ENCODE measurements at regions not wholly inside any gene's neighbourhood (a gene's known extent, or its start where the extent isn't known, plus 50 kb on each side); places are given as distances from the start of the nearest gene placed in this dataset.

GRCh38 chr12:30391766-30392366, 303.8 kb downstream of the IPO8 start:
- Mint-ChIP-seq H3K4me1 (no peaks in the 10 kb centered on the region), H3K9me3 (peaks cover 5% of the 10 kb centered on the region), H3K4me3 (no peak overlapping the region), H3K27me3 (no peaks in the 10 kb centered on the region), H3K36me3 (no peaks in the 10 kb centered on the region), H3K27ac (no peak overlapping the region)
- CTCF ChIA-PET: no interaction called here
- no peak for DNase-seq

GRCh38 chr12:30385706-30386105, 310.0 kb downstream of the IPO8 start:
- Mint-ChIP-seq H3K27ac (no peak overlapping the region), H3K9me3 (peaks cover 5% of the 10 kb centered on the region), H3K36me3 (no peaks in the 10 kb centered on the region), H3K4me3 (no peak overlapping the region), H3K4me1 (no peaks in the 10 kb centered on the region), H3K27me3 (no peaks in the 10 kb centered on the region)
- CTCF ChIA-PET: no interaction called here
- no peak for DNase-seq

GRCh38 chr12:30384976-30385375, 310.7 kb downstream of the IPO8 start:
- Mint-ChIP-seq H3K27ac (no peak overlapping the region), H3K4me3 (no peak overlapping the region), H3K9me3 (peaks cover 6% of the 10 kb centered on the region), H3K36me3 (no peaks in the 10 kb centered on the region), H3K27me3 (no peaks in the 10 kb centered on the region), H3K4me1 (no peaks in the 10 kb centered on the region)
- no peak for DNase-seq
- CTCF ChIA-PET: no interaction called here

- H3K4me1 Mint-ChIP-seq: no peaks in the 10 kb centered on the region
- peaks cover 10% of the 10 kb centered on the region for H3K9me3 Mint-ChIP-seq
- H3K27ac Mint-ChIP-seq: no peak overlapping the region
- CTCF ChIA-PET: no interaction called here
- H3K4me3 Mint-ChIP-seq: no peak overlapping the region
- no peak for DNase-seq
- no peaks in the 10 kb centered on the region for H3K36me3 Mint-ChIP-seq
- H3K27me3 Mint-ChIP-seq: no peaks in the 10 kb centered on the region
Measured at GRCh38 chr12:30378307-30378706, 317.4 kb downstream of the IPO8 start.

DNA sequence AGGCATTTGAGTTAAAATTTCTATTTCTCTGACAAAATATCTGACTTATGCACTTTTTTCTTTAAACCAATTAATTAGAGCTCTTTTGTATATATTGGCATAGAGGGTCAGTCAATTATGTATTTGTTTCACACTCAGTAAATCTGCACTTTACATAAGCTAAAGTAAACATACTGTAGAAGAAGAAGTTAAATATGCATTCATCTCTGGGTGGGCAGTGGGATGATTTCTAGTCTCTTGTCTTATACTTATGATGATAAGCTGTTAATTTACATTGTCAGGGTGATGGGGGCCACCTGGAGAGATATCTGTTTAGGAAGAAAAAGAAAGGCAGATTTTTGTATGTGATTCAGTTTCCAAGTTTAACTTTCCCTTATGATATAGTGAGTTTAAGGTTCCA, 330.8 kb downstream of the IPO8 start:
- Mint-ChIP-seq H3K4me3 (no peak overlapping the region), H3K4me1 (no peaks in the 10 kb centered on the region), H3K9me3 (peaks cover 11% of the 10 kb centered on the region), H3K36me3 (no peaks in the 10 kb centered on the region), H3K27ac (no peak overlapping the region), H3K27me3 (no peaks in the 10 kb centered on the region)
- CTCF ChIA-PET: no interaction called here
- no peak for DNase-seq

DNA sequence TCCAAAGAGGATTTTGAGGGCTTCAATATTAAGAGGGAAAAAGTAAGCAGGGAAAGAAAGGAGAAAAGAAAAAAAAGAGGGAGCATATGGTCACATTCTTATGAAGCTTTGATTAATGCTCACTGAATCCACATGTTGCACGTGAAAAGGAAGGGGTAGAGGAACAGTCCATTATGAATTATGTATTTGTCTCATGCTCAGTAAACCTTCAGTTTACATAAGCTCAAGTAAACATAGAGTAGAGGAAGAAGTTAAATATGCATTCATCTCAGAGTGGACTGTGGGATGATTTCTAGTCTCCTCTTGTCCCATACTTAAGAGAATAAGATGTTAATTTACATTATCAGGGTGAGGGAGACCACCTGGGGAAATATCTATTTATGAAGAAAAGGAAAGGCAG, 334.5 kb downstream of the IPO8 start:
- CTCF ChIA-PET: no interaction called here
- H3K9me3 Mint-ChIP-seq: no peaks in the 10 kb centered on the region
- H3K4me1 Mint-ChIP-seq: no peaks in the 10 kb centered on the region
- DNase-seq: no peak
- H3K27me3 Mint-ChIP-seq: no peaks in the 10 kb centered on the region
- H3K36me3 Mint-ChIP-seq: no peaks in the 10 kb centered on the region
- no peak overlapping the region for H3K27ac Mint-ChIP-seq
- no peak overlapping the region for H3K4me3 Mint-ChIP-seq

GRCh38 chr12:30358671-30359070, 337.0 kb downstream of the IPO8 start:
- DNase-seq: no peak
- Mint-ChIP-seq H3K9me3 (no peaks in the 10 kb centered on the region), H3K27me3 (no peaks in the 10 kb centered on the region), H3K4me1 (no peaks in the 10 kb centered on the region), H3K4me3 (no peak overlapping the region), H3K36me3 (no peaks in the 10 kb centered on the region), H3K27ac (no peak overlapping the region)
- CTCF ChIA-PET: no interaction called here

- Mint-ChIP-seq H3K27ac (no peak overlapping the region), H3K36me3 (no peaks in the 10 kb centered on the region), H3K4me3 (no peak overlapping the region), H3K9me3 (peaks cover 1% of the 10 kb centered on the region), H3K27me3 (no peaks in the 10 kb centered on the region), H3K4me1 (no peaks in the 10 kb centered on the region)
- CTCF ChIA-PET: no interaction called here
- DNase-seq: no peak
Measured at GRCh38 chr12:30357766-30358490, 337.7 kb downstream of the IPO8 start.

GRCh38 chr12:30345744-30346471, 349.8 kb downstream of the IPO8 start:
- DNase-seq: no peak
- H3K4me1 Mint-ChIP-seq: no peaks in the 10 kb centered on the region
- H3K9me3 Mint-ChIP-seq: peaks cover 15% of the 10 kb centered on the region
- no peak overlapping the region for H3K4me3 Mint-ChIP-seq
- no peaks in the 10 kb centered on the region for H3K36me3 Mint-ChIP-seq
- CTCF ChIA-PET: no interaction called here
- H3K27me3 Mint-ChIP-seq: no peaks in the 10 kb centered on the region
- H3K27ac Mint-ChIP-seq: no peak overlapping the region

- CTCF ChIA-PET: no interaction called here
- Mint-ChIP-seq H3K4me3 (no peak overlapping the region), H3K27me3 (no peaks in the 10 kb centered on the region), H3K27ac (no peak overlapping the region), H3K4me1 (no peaks in the 10 kb centered on the region), H3K9me3 (no peaks in the 10 kb centered on the region), H3K36me3 (no peaks in the 10 kb centered on the region)
- no peak for DNase-seq
Measured at GRCh38 chr12:30330565-30330964, 365.1 kb downstream of the IPO8 start.

GRCh38 chr12:30329281-30329680, 366.4 kb downstream of the IPO8 start:
- Mint-ChIP-seq H3K9me3 (no peaks in the 10 kb centered on the region), H3K27ac (no peak overlapping the region), H3K36me3 (no peaks in the 10 kb centered on the region), H3K4me1 (no peaks in the 10 kb centered on the region), H3K27me3 (no peaks in the 10 kb centered on the region), H3K4me3 (no peak overlapping the region)
- CTCF ChIA-PET: no interaction called here
- DNase-seq: no peak

- Mint-ChIP-seq H3K4me1 (no peaks in the 10 kb centered on the region), H3K36me3 (no peaks in the 10 kb centered on the region), H3K9me3 (peaks cover 6% of the 10 kb centered on the region), H3K27me3 (no peaks in the 10 kb centered on the region), H3K27ac (no peak overlapping the region), H3K4me3 (no peak overlapping the region)
- no peak for DNase-seq
- CTCF ChIA-PET: no interaction called here
Measured at GRCh38 chr12:30323008-30323407, 372.7 kb downstream of the IPO8 start.

DNA sequence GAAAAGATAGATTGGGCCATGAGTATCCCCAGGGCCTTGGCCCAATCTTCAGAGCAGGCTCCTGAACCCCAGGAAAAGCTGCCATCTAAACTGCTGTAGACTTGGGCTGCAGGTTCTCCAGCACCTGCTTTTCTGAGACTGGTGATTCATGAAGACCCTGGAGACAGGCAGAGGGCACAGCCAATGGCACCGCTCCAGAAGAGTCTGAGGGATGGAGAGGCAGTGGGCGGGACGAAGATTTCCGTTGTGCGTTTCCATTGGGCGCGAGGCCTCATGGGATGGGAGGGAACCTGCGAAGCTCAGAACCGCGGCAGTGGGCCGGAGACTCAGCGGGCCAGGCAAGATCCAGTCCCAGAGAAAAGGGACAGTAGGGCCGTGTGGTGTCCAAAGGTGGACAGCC, 375.1 kb downstream of the IPO8 start:
- H3K4me3 Mint-ChIP-seq: no peak overlapping the region
- no peaks in the 10 kb centered on the region for H3K36me3 Mint-ChIP-seq
- no peaks in the 10 kb centered on the region for H3K4me1 Mint-ChIP-seq
- H3K27me3 Mint-ChIP-seq: no peaks in the 10 kb centered on the region
- no peak for DNase-seq
- peaks cover 10% of the 10 kb centered on the region for H3K9me3 Mint-ChIP-seq
- no peak overlapping the region for H3K27ac Mint-ChIP-seq
- CTCF ChIA-PET: no interaction called here

- H3K27ac Mint-ChIP-seq: no peak overlapping the region
- CTCF ChIA-PET: no interaction called here
- H3K4me1 Mint-ChIP-seq: no peaks in the 10 kb centered on the region
- H3K36me3 Mint-ChIP-seq: no peaks in the 10 kb centered on the region
- H3K4me3 Mint-ChIP-seq: no peak overlapping the region
- H3K9me3 Mint-ChIP-seq: peaks cover 9% of the 10 kb centered on the region
- DNase-seq: no peak
- no peaks in the 10 kb centered on the region for H3K27me3 Mint-ChIP-seq
Measured at GRCh38 chr12:30314506-30315100, 381.1 kb downstream of the IPO8 start.

All from activated naive CD4-positive, alpha-beta T cell treated with anti-CD3 and anti-CD28 coated beads, Interleukin-2, amount 10 ng/mL, durations not matched to agents 7 days and 5 days (primary cell).